Gastrocnemius medialis (tissue), 4 donors: ENCODE measurements at regions not wholly inside any gene's neighbourhood (a gene's known extent, or its start where the extent isn't known, plus 50 kb on each side); places are given as distances from the start of the nearest gene placed in this dataset.

Experiments used
- ATAC-seq, 2 donors: fragments of 150-250 bp; one replicate each; pipeline ENCODE4 v1.9.1; 2016
- DNase-seq, 2 donors: peaks; one replicate each; pipeline ENCODE4 v3.0.0-alpha.2; 2019
- H3K27ac ChIP-seq, 4 donors: fragments of 200-600 bp; sonication (generic); 1 replicate in 1 of 4; 2 replicates in 3 of 4; pipeline ENCODE4 v1.5.1; 2016 to 2018; ENCODE audit warnings: mild to moderate bottlenecking in 2 of 4, moderate library complexity in 1 of 4
- H3K27me3 ChIP-seq, 3 donors: fragments of 200-600 bp; sonication (generic) in 2 of 3; 1 replicate in 1 of 3; 2 replicates in 2 of 3; pipeline versions ENCODE4 v1.5.1 to v1.6.0; 2016 to 2019; ENCODE audit warnings: mild to moderate bottlenecking in 1 of 3, moderate library complexity in 1 of 3
- H3K36me3 ChIP-seq, 2 donors: fragments of 200-600 bp; sonication (generic) in 1 of 2; one replicate each; pipeline ENCODE4 v1.5.1; 2017 to 2018
- H3K4me1 ChIP-seq, 2 donors: fragments of 200-600 bp; sonication (generic) in 1 of 2; one replicate each; pipeline ENCODE4 v1.5.1; 2016 to 2017; ENCODE audit warnings: mild to moderate bottlenecking in 2 of 2
- H3K4me3 ChIP-seq, 4 donors: fragments of 200-600 bp; sonication (generic) in 3 of 4; 1 replicate in 1 of 4; 2 replicates in 3 of 4; pipeline ENCODE4 v1.5.1; 2016 to 2019; ENCODE audit warnings: mild to moderate bottlenecking in 2 of 4
- H3K9me3 ChIP-seq, 3 donors: fragments of 200-600 bp; sonication (generic) in 2 of 3; 1 replicate in 1 of 3; 2 replicates in 2 of 3; pipeline ENCODE4 v1.5.1; 2016 to 2019
- POLR2A ChIP-seq, 2 donors: fragments of 450-650 bp; IDR thresholded peaks; one replicate each; pipeline ENCODE4 v1.6.1; 2017; ENCODE audit warnings: antibody characterized with exemption in 2 of 2, mild to moderate bottlenecking in 2 of 2, moderate library complexity in 2 of 2
- in situ Hi-C, 4 donors: fragments of 200-750 bp; cut with MboI; loops; one replicate each; pipeline versions ENCODE4 v1.15.0 to v1.8.0; 2017; ENCODE audit warnings: low sequenced_read_pairs in 4 of 4
- intact Hi-C: fragments of 100-400 bp; cut with DNase I; formaldehyde crosslinking; loops from one replicate; pipeline ENCODE4 v1.15.1; 2023; ENCODE audit warnings: low total_unique reads
- TF ChIP-seq, protein P1 (sequence below), 5 experiments: fragments of 450-650 bp in 3 of 5; fragments of 200-600 bp in 2 of 5; sonication (generic) in 2 of 5; IDR thresholded peaks in 4 of 5; conservative IDR thresholded peaks in 1 of 5; 1 replicate in 4 of 5; 2 replicates in 1 of 5; pipeline ENCODE4 v1.5.1; 2016 to 2019; ENCODE audit warnings: antibody characterized with exemption in 5 of 5, mild to moderate bottlenecking in 3 of 5, moderate library complexity in 3 of 5

DNA sequence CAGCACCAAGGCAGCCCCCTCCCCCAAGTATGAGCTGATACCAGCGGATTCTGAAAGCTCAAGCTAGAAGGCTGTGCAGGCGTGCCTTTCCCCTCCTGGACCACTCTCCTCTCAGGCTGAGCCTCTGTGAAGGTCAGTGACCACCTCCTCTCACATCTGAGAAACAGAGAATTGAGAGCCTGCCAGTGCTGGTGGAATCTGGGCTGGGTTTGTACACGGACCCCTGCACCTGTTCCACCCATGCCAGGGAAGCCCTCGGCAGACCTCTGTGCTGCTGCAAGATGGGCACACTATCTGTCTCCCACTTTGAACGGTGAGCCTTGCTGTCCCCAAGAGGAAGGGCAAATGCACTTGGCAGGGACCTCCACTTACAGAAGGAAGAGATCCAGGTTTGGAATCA lies 54.7 kb upstream of the SDK2 start:
- no peak for ATAC-seq
- no peak for DNase-seq
- intact Hi-C loops (no loop called here), in situ Hi-C loops (no loop called here)
- no peaks in the 10 kb centered on the region for H3K36me3 ChIP-seq
- H3K4me3 ChIP-seq = no peak overlapping the region
- H3K27ac ChIP-seq = no peak overlapping the region
- peaks cover 0 to 9% (median 0%) of the 10 kb centered on the region in 3 donors for H3K27me3 ChIP-seq
- TF ChIP-seq, protein P1, sequence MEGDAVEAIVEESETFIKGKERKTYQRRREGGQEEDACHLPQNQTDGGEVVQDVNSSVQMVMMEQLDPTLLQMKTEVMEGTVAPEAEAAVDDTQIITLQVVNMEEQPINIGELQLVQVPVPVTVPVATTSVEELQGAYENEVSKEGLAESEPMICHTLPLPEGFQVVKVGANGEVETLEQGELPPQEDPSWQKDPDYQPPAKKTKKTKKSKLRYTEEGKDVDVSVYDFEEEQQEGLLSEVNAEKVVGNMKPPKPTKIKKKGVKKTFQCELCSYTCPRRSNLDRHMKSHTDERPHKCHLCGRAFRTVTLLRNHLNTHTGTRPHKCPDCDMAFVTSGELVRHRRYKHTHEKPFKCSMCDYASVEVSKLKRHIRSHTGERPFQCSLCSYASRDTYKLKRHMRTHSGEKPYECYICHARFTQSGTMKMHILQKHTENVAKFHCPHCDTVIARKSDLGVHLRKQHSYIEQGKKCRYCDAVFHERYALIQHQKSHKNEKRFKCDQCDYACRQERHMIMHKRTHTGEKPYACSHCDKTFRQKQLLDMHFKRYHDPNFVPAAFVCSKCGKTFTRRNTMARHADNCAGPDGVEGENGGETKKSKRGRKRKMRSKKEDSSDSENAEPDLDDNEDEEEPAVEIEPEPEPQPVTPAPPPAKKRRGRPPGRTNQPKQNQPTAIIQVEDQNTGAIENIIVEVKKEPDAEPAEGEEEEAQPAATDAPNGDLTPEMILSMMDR (IDR thresholded peaks at IDR 0.05 in 4 of 5, conservative IDR thresholded peaks at IDR 0.05 in 1 of 5) = no peak
- TF ChIP-seq POLR2A (IDR thresholded peaks at IDR 0.05) = no peak
- no peaks in the 10 kb centered on the region for H3K9me3 ChIP-seq
- H3K4me1 ChIP-seq = no peaks in the 10 kb centered on the region

DNA sequence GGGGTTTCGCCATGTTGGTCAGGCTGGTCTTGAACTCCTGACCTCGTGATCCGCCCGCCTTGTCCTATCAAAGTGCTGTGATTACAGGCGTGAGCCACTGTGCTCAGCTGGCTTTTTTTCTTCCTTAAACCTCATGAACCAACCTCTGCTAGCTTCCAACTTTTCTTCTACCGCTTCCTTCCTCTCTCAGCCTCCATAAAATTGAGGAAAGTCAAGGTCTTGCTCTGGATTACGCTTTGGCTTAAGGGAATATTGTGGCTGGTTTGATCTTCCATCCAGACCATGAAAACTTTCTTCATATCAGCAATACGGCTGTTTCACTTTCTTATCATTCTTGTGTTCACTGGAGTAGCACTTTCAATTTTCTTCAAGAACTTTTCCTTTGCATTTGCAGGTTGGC lies 57.5 kb upstream of the SDK2 start:
- H3K27me3 ChIP-seq = peaks cover 0 to 9% (median 5%) of the 10 kb centered on the region in 3 donors

DNA sequence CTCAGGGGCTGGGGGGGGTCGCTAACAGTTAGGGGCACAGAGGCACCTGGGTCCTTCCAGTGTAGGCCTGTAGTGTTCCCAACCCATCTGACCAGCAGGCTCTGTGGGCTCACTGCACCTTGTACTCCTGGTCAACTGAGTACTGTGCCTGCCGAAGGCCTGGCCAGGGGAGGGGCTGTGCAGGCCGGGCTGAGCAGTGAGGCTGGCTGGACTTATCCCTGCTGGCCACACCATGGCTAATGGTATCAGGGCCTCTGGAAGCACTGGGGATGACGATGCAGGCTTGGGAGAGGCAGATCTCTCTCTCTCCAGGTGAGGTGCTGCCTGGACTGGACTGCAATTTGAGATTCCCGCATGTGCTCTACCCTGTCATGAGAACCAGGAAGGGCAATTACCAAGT lies 58.9 kb upstream of the SDK2 start:
- intact Hi-C loops = no loop called here

More for the DNA sequence above, 57.5 kb upstream of the SDK2 start:
- H3K9me3 ChIP-seq = no peaks in the 10 kb centered on the region
- no peak for ATAC-seq
- DNase-seq = no peak
- in situ Hi-C loops (loop anchor here in 1 of 4 donors (10.0 kb wide), 1 partner anchor 277 kb away; no protein-coding TSS in a partner anchor), intact Hi-C loops (no loop called here)
- no peaks in the 10 kb centered on the region for H3K4me1 ChIP-seq
- TF ChIP-seq, protein P1 (IDR thresholded peaks at IDR 0.05 in 4 of 5, conservative IDR thresholded peaks at IDR 0.05 in 1 of 5) = no peak
- TF ChIP-seq POLR2A (IDR thresholded peaks at IDR 0.05) = no peak
- no peak overlapping the region for H3K27ac ChIP-seq
- no peaks in the 10 kb centered on the region for H3K36me3 ChIP-seq
- H3K4me3 ChIP-seq = no peak overlapping the region

DNA sequence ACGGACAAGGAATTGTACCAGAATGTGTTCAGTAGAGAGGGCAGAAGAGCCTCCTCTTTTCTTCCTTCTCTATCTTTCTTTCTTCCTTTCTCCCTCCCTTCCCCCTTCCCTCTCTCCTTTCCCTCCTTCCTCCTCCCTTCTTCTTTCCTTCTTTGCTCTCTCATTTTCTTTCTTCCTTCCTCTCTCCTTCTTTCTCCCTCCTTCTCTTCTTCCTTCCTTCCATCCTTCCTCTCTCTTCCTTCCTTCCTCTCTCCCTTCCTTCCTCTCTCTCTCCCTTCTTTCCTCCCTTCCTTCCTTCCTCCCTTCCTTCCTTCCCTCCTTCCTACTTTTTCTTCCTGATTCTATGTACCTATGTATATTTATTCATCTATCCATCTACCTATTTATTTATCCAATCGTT lies 59.7 kb upstream of the SDK2 start:
- H3K9me3 ChIP-seq = no peaks in the 10 kb centered on the region
- no peak overlapping the region for H3K4me3 ChIP-seq
- DNase-seq (no peak), ATAC-seq (no peak)
- H3K27me3 ChIP-seq = peaks cover 0 to 9% (median 9%) of the 10 kb centered on the region in 3 donors
- intact Hi-C loops (no loop called here), in situ Hi-C loops (loop anchor here in 1 of 4 donors (10.0 kb wide), 1 partner anchor 279 kb away; no protein-coding TSS in a partner anchor)
- H3K27ac ChIP-seq = no peak overlapping the region
- H3K4me1 ChIP-seq = no peaks in the 10 kb centered on the region
- H3K36me3 ChIP-seq = no peaks in the 10 kb centered on the region
- no peak for TF ChIP-seq POLR2A (IDR thresholded peaks at IDR 0.05)

More for the DNA sequence above, 58.9 kb upstream of the SDK2 start:
- no peaks in the 10 kb centered on the region for H3K36me3 ChIP-seq
- H3K27ac ChIP-seq = no peak overlapping the region
- H3K27me3 ChIP-seq = peaks cover 0 to 9% (median 5%) of the 10 kb centered on the region in 3 donors
- no peak for TF ChIP-seq POLR2A (IDR thresholded peaks at IDR 0.05)
- TF ChIP-seq, protein P1 (IDR thresholded peaks at IDR 0.05 in 4 of 5, conservative IDR thresholded peaks at IDR 0.05 in 1 of 5) = no peak
- in situ Hi-C loops = loop anchor here in 1 of 4 donors (10.0 kb wide), 1 partner anchor 278 kb away; no protein-coding TSS in a partner anchor
- ATAC-seq (no peak), DNase-seq (no peak)
- no peaks in the 10 kb centered on the region for H3K4me1 ChIP-seq
- no peak overlapping the region for H3K4me3 ChIP-seq
- no peaks in the 10 kb centered on the region for H3K9me3 ChIP-seq

DNA sequence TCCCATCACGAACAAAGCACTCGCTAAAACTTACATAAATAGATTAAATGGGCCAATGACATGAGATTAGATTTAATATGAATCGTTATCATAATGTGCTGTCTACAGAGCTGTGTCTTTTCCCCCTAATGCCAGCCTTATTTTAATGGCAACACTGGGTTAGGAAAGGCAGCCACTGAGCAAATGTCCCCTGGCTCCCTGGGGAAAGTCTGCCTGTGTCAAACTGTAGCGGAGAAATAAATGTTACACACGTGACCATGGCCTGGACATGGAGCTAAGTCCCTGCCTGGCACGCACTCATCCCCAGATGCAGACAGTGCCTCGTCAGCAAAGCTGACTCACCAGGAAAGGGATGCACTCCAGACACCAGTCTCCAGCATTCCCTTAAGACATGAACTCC lies 61.3 kb upstream of the SDK2 start:
- no peak for DNase-seq
- no peak for TF ChIP-seq POLR2A (IDR thresholded peaks at IDR 0.05)
- TF ChIP-seq, protein P1 (IDR thresholded peaks at IDR 0.05 in 4 of 5, conservative IDR thresholded peaks at IDR 0.05 in 1 of 5) = no peak
- peak in 1 of 2 donors; percentile 56 for ATAC-seq
- in situ Hi-C loops (loop anchor here in 1 of 4 donors (10.0 kb wide), 1 partner anchor 281 kb away; no protein-coding TSS in a partner anchor), intact Hi-C loops (loop anchor here (5.0 kb wide), 1 partner anchor 108 kb away; no protein-coding TSS in a partner anchor)
- no peak overlapping the region for H3K27ac ChIP-seq
- no peak overlapping the region for H3K4me3 ChIP-seq
- no peaks in the 10 kb centered on the region for H3K36me3 ChIP-seq
- H3K27me3 ChIP-seq = peaks cover 0 to 10% (median 9%) of the 10 kb centered on the region in 3 donors
- no peaks in the 10 kb centered on the region for H3K9me3 ChIP-seq
- no peaks in the 10 kb centered on the region for H3K4me1 ChIP-seq
